Panc1 (cell line): ENCODE measurements at regions not wholly inside any gene's neighbourhood (a gene's known extent, or its start where the extent isn't known, plus 50 kb on each side); places are given as distances from the start of the nearest gene placed in this dataset.

Experiments
- ATAC-seq: fragments of 200-7000 bp; cut with Tn5 transposase; 2 replicates; pipeline ENCODE4 v1.9.1; 2020; ENCODE audit warnings: mild to moderate bottlenecking, moderate library complexity
- BruUV-seq: library from RNA; stranded (reverse); fragments of 400-500 nt; replicated peaks from 2 replicates; lab custom pipeline; 2021; lab: Mats Ljungman, UMichigan
- CTCF ChIA-PET: fragments of 300-600 bp; sonication (Branson Sonifier 250); formaldehyde crosslinking; loops from one replicate; lab custom pipeline; 2022; ENCODE audit warnings: antibody characterized with exemption; lab: Charles Lee
- POLR2A ChIA-PET: fragments of 300-600 bp; sonication (Branson Sonifier 250); formaldehyde crosslinking; loops from one replicate; lab custom pipeline; 2022; ENCODE audit warnings: antibody characterized with exemption; lab: Charles Lee
- DNase-seq: peaks from one replicate; pipeline ENCODE4 v3.0.0-alpha.2; 2010; ENCODE audit warnings: low read depth, low spot score
- H3K27ac ChIP-seq: 2 replicates; pipeline ENCODE4 v1.5.1; 2011; ENCODE audit warnings: mild to moderate bottlenecking, low read length, inconsistent platforms
- H3K27me3 ChIP-seq: fragments of 200-500 bp; sonication (Bioruptor generic); 2 replicates; pipeline ENCODE4 v1.6.0; 2014; ENCODE audit warnings: low read length, inconsistent platforms; ENCODE audit not compliant: control insufficient read depth, insufficient read depth
- H3K36me3 ChIP-seq: fragments of 200-500 bp; sonication (Bioruptor generic); 2 replicates; pipeline ENCODE4 v1.5.1; 2014; ENCODE audit warnings: inconsistent platforms, mild to moderate bottlenecking, low read length, moderate library complexity; ENCODE audit not compliant: control insufficient read depth, insufficient read depth
- H3K4me1 ChIP-seq: 2 replicates; pipeline ENCODE4 v1.5.1; 2011; ENCODE audit warnings: inconsistent platforms, mild to moderate bottlenecking, low read length, moderate library complexity; ENCODE audit not compliant: control insufficient read depth, insufficient read depth
- H3K4me3 ChIP-seq, 2 experiments: 2 replicates each; pipeline ENCODE4 v1.5.1; 2011 to 2012; ENCODE audit warnings: low read depth in 2 of 2, low read length in 2 of 2, mild to moderate bottlenecking in 2 of 2, inconsistent platforms in 1 of 2, moderate library complexity in 1 of 2
- H3K9me3 ChIP-seq: fragments of 200-500 bp; sonication (Bioruptor generic); 2 replicates; pipeline ENCODE4 v1.5.1; 2014; ENCODE audit warnings: low read depth, mild to moderate bottlenecking, inconsistent platforms, low read length, moderate library complexity; ENCODE audit not compliant: control insufficient read depth, insufficient read depth
- CTCF ChIP-seq: fragments of 450-650 bp; IDR thresholded peaks from 2 replicates; pipeline ENCODE4 v1.5.1; 2017; ENCODE audit warnings: mild to moderate bottlenecking
- POLR2AphosphoS5 ChIP-seq: IDR thresholded peaks from 2 replicates; pipeline ENCODE4 v1.6.1; 2012; ENCODE audit warnings: mild to moderate bottlenecking, low read depth, low read length, moderate library complexity
- REST ChIP-seq, 2 experiments: IDR thresholded peaks; 2 replicates each; pipeline ENCODE4 v1.6.1; 2011 to 2012; ENCODE audit warnings: low read depth in 2 of 2, control low read depth in 1 of 2, low read length in 1 of 2, mild to moderate bottlenecking in 1 of 2, moderate library complexity in 1 of 2; ENCODE audit not compliant: insufficient read depth in 1 of 2
- SIN3A ChIP-seq: IDR thresholded peaks from 2 replicates; pipeline ENCODE4 v1.6.1; 2012; ENCODE audit warnings: low read depth, mild to moderate bottlenecking, low read length, moderate library complexity, borderline replicate concordance; ENCODE audit not compliant: insufficient read depth
- TCF7L2 ChIP-seq: IDR thresholded peaks from 2 replicates; pipeline ENCODE4 v1.6.1; 2011; ENCODE audit warnings: mild to moderate bottlenecking, low read depth, low read length, inconsistent platforms
- in situ Hi-C: cut with HindIII; loops from 2 replicates; pipeline ENCODE4 v1.10.0; 2016; ENCODE audit warnings: low sequenced_read_pairs, low pct_unique_long_range_greater_than_20kb
- intact Hi-C: fragments of 100-400 bp; cut with micrococcal nuclease; formaldehyde crosslinking; loops from one replicate; pipeline ENCODE4 v1.10.0; 2022; ENCODE audit not compliant: unreplicated experiment

- TF ChIP-seq REST (IDR thresholded peaks at IDR 0.05; ENCODE audit: insufficient read depth in 1 of 2, low read depth in 2 of 2, low read length in 1 of 2) (no peak), TCF7L2 (no peak), SIN3A (no peak), POLR2AphosphoS5 (no peak), CTCF (no peak)
- BruUV-seq: no TSS peak
- DNase-seq (no peak), ATAC-seq (no peak)
- Histone ChIP-seq H3K27me3 (no peaks in the 10 kb centered on the region), H3K4me3 (no peak overlapping the region), H3K36me3 (no peaks in the 10 kb centered on the region), H3K4me1 (no peaks in the 10 kb centered on the region), H3K9me3 (no peaks in the 10 kb centered on the region), H3K27ac (no peak overlapping the region)
- CTCF ChIA-PET: no interaction called here
- in situ Hi-C loops (no loop called here), intact Hi-C loops (no loop called here)
- POLR2A ChIA-PET: no interaction called here
Measured at GRCh38 chr4:60088807-60089486, 1111.2 kb upstream of the ADGRL3 start.

GRCh38 chr4:60089546-60090273, 1110.4 kb upstream of the ADGRL3 start:
- Histone ChIP-seq H3K4me3 (no peak overlapping the region), H3K27me3 (no peaks in the 10 kb centered on the region), H3K27ac (no peak overlapping the region), H3K36me3 (no peaks in the 10 kb centered on the region), H3K9me3 (no peaks in the 10 kb centered on the region), H3K4me1 (no peaks in the 10 kb centered on the region)
- no peak for ATAC-seq
- BruUV-seq: no TSS peak
- CTCF ChIA-PET: no interaction called here
- intact Hi-C loops (no loop called here), in situ Hi-C loops (no loop called here)
- POLR2A ChIA-PET: no interaction called here
- TF ChIP-seq REST (IDR thresholded peaks at IDR 0.05; ENCODE audit: insufficient read depth in 1 of 2, low read depth in 2 of 2, low read length in 1 of 2) (no peak), SIN3A (no peak), TCF7L2 (no peak), CTCF (no peak), POLR2AphosphoS5 (no peak)
- DNase-seq: no peak
